ENCODE measurements at regions not wholly inside any gene's neighbourhood (a gene's known extent, or its start where the extent isn't known, plus 50 kb on each side); places are given as distances from the start of the nearest gene placed in this dataset.
"Not testable (repeated sequence)": the region's sequence is repeated elsewhere in the genome, so short reads cannot be mapped to it uniquely, and the experiment has no call there.

- no peak for DNase-seq
Observed at GRCh38 chr1:64363111-64363510, 106.8 kb upstream of the CACHD1 start.

DNA sequence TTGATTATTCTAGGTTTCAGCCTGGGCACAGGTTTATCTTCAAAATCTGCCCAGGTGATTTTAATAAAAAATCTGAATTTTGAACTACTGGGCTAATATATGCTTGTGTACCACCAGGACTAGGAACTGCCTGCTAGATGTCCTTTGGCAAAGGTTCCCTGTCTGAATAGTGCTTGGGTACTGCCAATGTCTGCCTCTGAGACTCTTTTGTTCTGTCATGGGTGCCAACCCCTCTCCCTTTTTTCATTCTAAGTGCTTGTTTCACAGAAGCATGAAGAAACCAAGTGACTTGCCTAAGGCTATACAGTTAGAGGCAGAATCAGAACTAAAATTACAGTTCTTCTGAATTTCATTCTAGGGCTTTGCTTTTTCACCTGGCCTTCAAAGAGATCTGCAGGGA, 106.3 kb upstream of the CACHD1 start:
- DNase-seq, result no peak

- no peak for DNase-seq
Observed at GRCh38 chr1:64366821-64367220, 103.1 kb upstream of the CACHD1 start.

GRCh38 chr1:64368344-64368743, 101.6 kb upstream of the CACHD1 start:
- no peak for DNase-seq

- no peak for DNase-seq
Observed at GRCh38 chr1:64378826-64379225, 91.1 kb upstream of the CACHD1 start.

GRCh38 chr1:64387389-64388285, 82.3 kb upstream of the CACHD1 start:
- DNase-seq, result no peak

DNA sequence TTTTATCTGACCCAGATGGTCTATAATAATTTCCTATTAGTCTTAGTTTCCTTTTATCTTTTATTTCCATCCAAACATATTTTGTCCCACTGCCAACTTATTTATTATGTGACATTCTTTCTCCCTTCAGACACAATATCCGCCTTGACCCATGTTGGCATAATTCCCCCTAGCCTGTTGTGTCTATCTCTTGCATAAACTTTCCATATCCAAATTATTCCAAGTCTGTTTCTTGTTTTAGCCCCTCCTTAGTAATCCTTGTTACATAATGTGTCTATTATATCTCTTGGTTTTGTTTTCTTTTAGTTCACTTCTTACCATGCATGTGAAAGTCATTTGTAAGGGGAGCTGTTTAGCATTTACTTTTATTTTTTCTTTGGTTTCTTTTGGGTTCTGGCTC, 81.6 kb upstream of the CACHD1 start:
- DNase-seq, result no peak

GRCh38 chr1:64392109-64392508, 77.8 kb upstream of the CACHD1 start:
- DNase-seq, result no peak

GRCh38 chr1:64393790-64394189, 76.1 kb upstream of the CACHD1 start:
- DNase-seq, result no peak

DNA sequence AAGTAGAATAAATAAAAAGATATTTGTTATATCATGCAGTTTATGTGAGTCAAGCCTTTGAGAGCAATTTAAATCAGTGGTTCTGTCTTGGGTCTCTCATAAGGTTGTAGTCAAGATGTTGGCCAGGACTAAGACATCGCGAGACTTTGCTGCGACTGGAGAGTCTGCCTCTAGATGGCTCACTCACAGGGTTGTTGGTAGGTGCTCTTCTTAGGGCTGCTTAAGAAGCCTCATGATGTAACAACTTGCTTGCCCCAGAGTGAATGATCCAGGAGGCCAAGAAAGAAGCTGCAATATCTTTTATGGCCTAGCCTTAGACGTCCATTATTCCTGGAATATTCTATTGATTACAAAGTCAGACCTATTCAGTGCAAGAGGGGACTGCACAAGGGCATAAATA, 73.1 kb upstream of the CACHD1 start:
- DNase-seq, result no peak

GRCh38 chr1:64397541-64397940, 72.4 kb upstream of the CACHD1 start:
- DNase-seq, result no peak

DNA sequence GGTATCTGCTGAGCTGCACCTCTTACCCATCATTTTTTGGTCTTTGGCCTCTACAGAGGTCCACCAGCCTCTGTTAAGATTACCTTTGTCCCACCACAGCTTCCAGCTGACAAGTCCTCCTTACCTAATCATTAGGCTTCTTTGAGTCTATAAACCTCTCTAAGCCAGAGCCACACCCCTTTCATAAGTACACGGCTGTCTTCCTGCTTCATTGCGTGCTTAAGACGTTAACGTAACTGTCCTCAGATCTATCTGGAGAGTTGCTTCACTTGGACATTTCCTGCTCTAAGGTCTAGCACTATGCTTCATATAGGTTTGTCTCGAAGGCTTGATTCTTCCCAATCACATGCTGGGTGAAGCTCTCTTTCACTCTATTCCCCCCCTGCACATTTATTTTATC, 71.0 kb upstream of the CACHD1 start:
- no peak for DNase-seq

- no peak for DNase-seq
Observed at GRCh38 chr1:64401285-64401684, 68.6 kb upstream of the CACHD1 start.

DNA sequence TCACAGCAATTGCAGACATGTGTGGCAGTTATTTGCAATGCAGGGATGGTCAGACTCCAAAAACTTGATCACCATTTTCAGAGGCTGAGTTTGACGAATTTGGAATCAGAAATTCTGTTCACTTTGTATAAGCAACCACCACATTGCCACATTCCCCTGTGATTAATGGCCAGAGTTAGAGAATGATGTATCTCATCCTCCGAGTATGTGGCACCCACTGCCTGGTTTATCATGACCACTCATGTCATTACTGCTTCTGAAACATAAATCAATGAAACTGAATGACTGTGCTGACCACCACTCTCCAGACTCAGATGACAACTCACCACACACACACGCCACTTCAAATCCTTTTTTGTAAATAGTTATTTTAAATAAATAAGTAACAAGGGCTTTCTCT, 66.6 kb upstream of the CACHD1 start:
- no peak for DNase-seq

- no peak for DNase-seq
Observed at GRCh38 chr1:64404202-64404601, 65.7 kb upstream of the CACHD1 start.

DNA sequence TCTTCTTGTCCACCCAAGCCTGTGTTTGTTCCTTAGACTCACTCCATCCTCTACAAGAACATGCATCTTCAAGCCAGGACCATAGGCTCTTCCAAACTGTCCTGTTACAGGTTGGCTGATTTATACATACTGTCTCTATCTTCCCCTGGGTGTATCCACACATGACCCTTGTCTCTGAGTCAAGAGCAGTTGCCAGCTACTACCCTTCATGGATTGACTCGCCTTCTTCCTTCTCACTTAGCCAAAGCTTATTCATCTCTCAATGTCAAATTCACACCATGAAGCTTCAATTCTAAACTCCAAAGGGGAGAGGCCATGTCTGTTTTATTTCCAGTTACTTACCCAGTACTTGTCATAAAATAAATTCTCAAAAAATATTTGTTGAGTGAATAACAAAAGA, 64.1 kb upstream of the CACHD1 start:
- no peak for DNase-seq

DNA sequence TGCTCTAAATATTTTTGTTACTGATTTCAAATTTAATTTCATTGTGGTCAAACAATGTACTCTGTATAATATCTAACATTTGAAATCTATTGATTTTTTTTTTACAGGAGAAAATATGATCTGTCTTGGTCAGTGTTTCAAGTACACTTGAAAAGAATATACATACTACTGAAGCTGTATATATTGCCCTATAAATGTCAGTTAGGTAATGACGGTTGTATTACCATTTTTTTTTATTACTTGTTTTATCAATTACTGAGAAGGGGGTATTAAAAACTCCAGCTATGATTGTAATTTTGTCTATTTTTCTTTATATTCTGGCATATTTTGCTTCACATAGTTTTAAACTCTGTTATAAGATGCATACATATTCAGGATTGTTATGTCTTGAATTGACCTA, 59.7 kb upstream of the CACHD1 start:
- DNase-seq, result no peak

GRCh38 chr1:64414855-64415546, 54.9 kb upstream of the CACHD1 start:
- DNase-seq, result not testable (repeated sequence)

- no peak for DNase-seq
Observed at GRCh38 chr1:64417803-64418202, 52.1 kb upstream of the CACHD1 start.
